Thoracic aorta (tissue), 2 donors: ENCODE measurements at regions not wholly inside any gene's neighbourhood (a gene's known extent, or its start where the extent isn't known, plus 50 kb on each side); places are given as distances from the start of the nearest gene placed in this dataset.

Experiments
- ATAC-seq: fragments of 150-250 bp; one replicate; pipeline ENCODE4 v1.8.0; 2017; ENCODE audit warnings: low read depth; ENCODE audit not compliant: insufficient number of reproducible peaks, low FRiP score
- DNase-seq: peaks from one replicate; pipeline ENCODE4 v3.0.0-alpha.2; 2020; ENCODE audit warnings: low spot score
- H3K27ac ChIP-seq, 2 donors: fragments of 200-600 bp; sonication (generic); 1 replicate in 1 of 2; 2 replicates in 1 of 2; pipeline ENCODE4 v1.5.1; 2016; ENCODE audit warnings: mild to moderate bottlenecking in 2 of 2, moderate library complexity in 2 of 2
- H3K27me3 ChIP-seq: fragments of 200-600 bp; sonication (generic); replicated peaks from 2 replicates; pipeline ENCODE4 v1.6.0; 2016; ENCODE audit warnings: mild to moderate bottlenecking; ENCODE audit not compliant: insufficient read depth
- H3K36me3 ChIP-seq: fragments of 200-600 bp; sonication (generic); one replicate; pipeline ENCODE4 v1.5.1; 2016
- H3K4me1 ChIP-seq, 2 donors: fragments of 200-600 bp; sonication (generic); 1 replicate in 1 of 2; 2 replicates in 1 of 2; pipeline versions ENCODE4 v1.5.1 to v1.6.0; 2016; ENCODE audit warnings: low read depth in 2 of 2, mild to moderate bottlenecking in 1 of 2; ENCODE audit not compliant: control insufficient read depth in 1 of 2
- H3K4me3 ChIP-seq: fragments of 200-600 bp; sonication (generic); 2 replicates; pipeline ENCODE4 v1.5.1; 2016; ENCODE audit warnings: mild to moderate bottlenecking
- H3K9me3 ChIP-seq: fragments of 200-600 bp; sonication (generic); 2 replicates; pipeline ENCODE4 v1.5.1; 2016
- CTCF ChIP-seq: fragments of 200-600 bp; sonication (generic); IDR thresholded peaks from one replicate; pipeline ENCODE4 v1.5.1; 2019; ENCODE audit warnings: antibody characterized with exemption

- H3K4me1 ChIP-seq, result peaks cover 16 to 35% of the 10 kb centered on the region in 2 donors
- no peak for DNase-seq
- no peaks in the 10 kb centered on the region for H3K27me3 ChIP-seq
- no peaks in the 10 kb centered on the region for H3K36me3 ChIP-seq
- no peak for ATAC-seq
- no peaks in the 10 kb centered on the region for H3K9me3 ChIP-seq
- no peak overlapping the region for H3K4me3 ChIP-seq
- peak overlapping the region; percentile 58 to 66 for H3K27ac ChIP-seq
- no peak for TF ChIP-seq CTCF
Measured at GRCh38 chr15:68512052-68512451, 66.7 kb upstream of the CORO2B start.

GRCh38 chr15:68512598-68512997 is 66.2 kb upstream of the CORO2B start:
- TF ChIP-seq CTCF, result no peak
- Histone ChIP-seq H3K27ac (peak overlapping the region; percentile 58 to 66), H3K9me3 (no peaks in the 10 kb centered on the region), H3K36me3 (no peaks in the 10 kb centered on the region), H3K4me1 (peaks cover 21 to 41% of the 10 kb centered on the region in 2 donors), H3K27me3 (no peaks in the 10 kb centered on the region), H3K4me3 (no peak overlapping the region)
- DNase-seq (no peak), ATAC-seq (no peak)

GRCh38 chr15:68515371-68516095 is 63.3 kb upstream of the CORO2B start:
- no peaks in the 10 kb centered on the region for H3K9me3 ChIP-seq
- no peak overlapping the region for H3K27ac ChIP-seq
- DNase-seq (no peak), ATAC-seq (no peak)
- no peaks in the 10 kb centered on the region for H3K27me3 ChIP-seq
- no peak for TF ChIP-seq CTCF
- H3K36me3 ChIP-seq, result no peaks in the 10 kb centered on the region
- no peak overlapping the region for H3K4me3 ChIP-seq
- H3K4me1 ChIP-seq, result peaks cover 35 to 55% of the 10 kb centered on the region in 2 donors

- H3K27me3 ChIP-seq, result no peaks in the 10 kb centered on the region
- peaks cover 27 to 40% of the 10 kb centered on the region in 2 donors for H3K4me1 ChIP-seq
- peak overlapping the region; percentile 83 to 98 for H3K27ac ChIP-seq
- peak overlapping the region; percentile 44 for H3K4me3 ChIP-seq
- TF ChIP-seq CTCF, result peak; percentile 81
- no peaks in the 10 kb centered on the region for H3K9me3 ChIP-seq
- no peaks in the 10 kb centered on the region for H3K36me3 ChIP-seq
- ATAC-seq (peak; percentile 52), DNase-seq (no peak)
Measured at GRCh38 chr15:68517285-68517761, 61.5 kb upstream of the CORO2B start.

GRCh38 chr15:68518046-68518445 is 60.7 kb upstream of the CORO2B start:
- Histone ChIP-seq H3K4me1 (peaks cover 25 to 33% of the 10 kb centered on the region in 2 donors), H3K27ac (peak overlapping the region; percentile 83 to 98), H3K9me3 (no peaks in the 10 kb centered on the region), H3K36me3 (no peaks in the 10 kb centered on the region), H3K27me3 (no peaks in the 10 kb centered on the region), H3K4me3 (peak overlapping the region; percentile 44)
- TF ChIP-seq CTCF, result no peak
- ATAC-seq (no peak), DNase-seq (no peak)
